Psoas muscle (tissue), 7 donors: ENCODE measurements at regions not wholly inside any gene's neighbourhood (a gene's known extent, or its start where the extent isn't known, plus 50 kb on each side); places are given as distances from the start of the nearest gene placed in this dataset.

ENCODE experiments used
- ATAC-seq, 4 donors: fragments of 200-7000 bp; cut with Tn5 transposase; one replicate each; pipeline ENCODE4 v1.9.1; 2020; ENCODE audit warnings: moderate library complexity in 3 of 4, mild to moderate bottlenecking in 2 of 4
- DNase-seq, 2 donors: peaks; one replicate each; pipeline ENCODE4 v3.0.0-alpha.2; 2020
- H3K27ac ChIP-seq: fragments of 200-600 bp; one replicate; pipeline ENCODE4 v1.8.0; 2022
- H3K27me3 ChIP-seq, 3 donors: fragments of 200-600 bp in 1 of 3; one replicate each; pipeline versions ENCODE4 v1.6.1 to v1.8.0; 2013 to 2022; ENCODE audit warnings: low read length in 2 of 3, mild to moderate bottlenecking in 2 of 3, moderate library complexity in 1 of 3; ENCODE audit not compliant: insufficient read depth in 3 of 3
- H3K36me3 ChIP-seq, 2 donors: fragments of 200-600 bp in 1 of 2; one replicate each; pipeline versions ENCODE4 v1.6.1 to v1.8.0; 2013 to 2022; ENCODE audit warnings: low read depth in 1 of 2, mild to moderate bottlenecking in 1 of 2, moderate library complexity in 1 of 2; ENCODE audit not compliant: insufficient read depth in 1 of 2
- H3K4me1 ChIP-seq: fragments of 200-600 bp; one replicate; pipeline ENCODE4 v1.8.0; 2022
- H3K4me3 ChIP-seq: fragments of 200-600 bp; one replicate; pipeline ENCODE4 v1.8.0; 2022; ENCODE audit warnings: mild to moderate bottlenecking
- H3K9me3 ChIP-seq: fragments of 200-600 bp; one replicate; pipeline ENCODE4 v1.8.0; 2022
- CTCF ChIP-seq: fragments of 200-600 bp; IDR thresholded peaks from one replicate; pipeline ENCODE4 v1.8.0; 2022; ENCODE audit warnings: antibody characterized with exemption
- WGBS, 3 donors: extraction: QIAGEN DNeasy Blood & Tissue Kit; methylation state at CpG; one replicate each; pipeline versions ENCODE4 v1.1.6 to v1.1.7; 2013; 5-methylcytosine and 5-hydroxymethylcytosine counted together
- intact Hi-C, 2 donors: fragments of 100-400 bp; cut with DNase I; formaldehyde crosslinking; loops; one replicate each; pipeline versions ENCODE4 v1.11.0 to v1.14.2; 2022
- donor health status: healthy with polysubstance abuse.
- donor health status: DM: no; HTN: no; CAD: no; lungs with moderate emphysema.
- donor health status: Bipolar disorder and iron deficiency.
- donor health status: healthy.
- donor health status: DM: yes; HTN: yes; CAD: no.
- donor health status: DM: no; HTN: no; CAD: no.
- donor health status: DM: yes; HTN: yes; CAD: no.

- WGBS, 3 donors = 30 to 59% (median 50%) methylated on average over 4 of the region's 4 CpGs
- DNase-seq (no peak), ATAC-seq (no peak)
- no peaks in the 10 kb centered on the region for H3K4me1 ChIP-seq
- TF ChIP-seq CTCF = no peak
- no peak overlapping the region for H3K4me3 ChIP-seq
- no peaks in the 10 kb centered on the region for H3K36me3 ChIP-seq
- no peaks in the 10 kb centered on the region for H3K9me3 ChIP-seq
- intact Hi-C loops = no loop called here
- no peaks in the 10 kb centered on the region for H3K27me3 ChIP-seq
- H3K27ac ChIP-seq = no peak overlapping the region
These were observed 313.8 kb upstream of the TEX13C start for GRCh38 chrX:125005863-125006262.

DNA sequence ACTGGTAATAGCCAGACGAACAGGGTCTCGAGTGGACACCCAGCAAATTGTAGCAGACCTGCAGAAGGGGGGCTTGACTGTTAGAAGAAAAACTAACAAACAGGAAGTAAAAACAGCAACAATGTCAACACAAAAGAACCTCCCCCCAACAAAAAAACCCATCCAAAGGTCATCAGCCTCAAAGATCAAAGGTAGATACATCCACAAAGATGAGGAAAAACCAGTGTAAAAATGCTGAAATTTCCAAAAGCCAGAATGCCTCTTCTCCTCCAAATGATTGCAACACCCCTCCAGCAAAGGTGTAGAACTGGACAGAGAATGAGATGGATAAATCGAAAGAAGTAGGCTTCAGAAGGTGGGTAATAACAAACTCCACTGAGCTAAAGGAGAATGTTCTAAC, 313.0 kb upstream of the TEX13C start:
- H3K9me3 ChIP-seq = no peaks in the 10 kb centered on the region
- WGBS, 3 donors = 73 to 85% (median 82%) methylated on average over 3 of the region's 3 CpGs
- H3K27ac ChIP-seq = no peak overlapping the region
- DNase-seq (peak in 1 of 2 donors; percentile 18), ATAC-seq (no peak)
- H3K4me3 ChIP-seq = no peak overlapping the region
- TF ChIP-seq CTCF = no peak
- intact Hi-C loops = no loop called here
- H3K4me1 ChIP-seq = no peaks in the 10 kb centered on the region
- H3K27me3 ChIP-seq = no peaks in the 10 kb centered on the region
- H3K36me3 ChIP-seq = no peaks in the 10 kb centered on the region

DNA sequence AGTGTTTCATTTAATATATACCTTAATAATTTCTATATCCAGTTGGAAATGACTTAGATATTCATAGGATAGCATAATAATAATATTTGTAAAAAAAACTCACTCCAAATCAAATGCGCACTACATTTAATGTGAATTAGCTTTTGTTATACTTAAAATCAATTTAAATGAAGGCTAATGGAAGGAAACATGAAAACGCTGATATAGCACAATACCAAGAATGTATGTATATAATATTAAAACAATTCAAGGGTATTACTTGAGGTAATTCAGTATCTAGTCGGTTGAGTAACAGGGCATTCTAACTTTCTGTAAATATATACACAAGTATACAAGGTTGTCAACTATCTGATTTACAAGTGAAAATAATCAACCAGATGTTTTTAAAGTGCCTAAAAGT, 307.1 kb upstream of the TEX13C start:
- no peak for TF ChIP-seq CTCF
- H3K27me3 ChIP-seq = no peaks in the 10 kb centered on the region
- H3K36me3 ChIP-seq = no peaks in the 10 kb centered on the region
- no peaks in the 10 kb centered on the region for H3K4me1 ChIP-seq
- peaks cover 3% of the 10 kb centered on the region for H3K9me3 ChIP-seq
- ATAC-seq (no peak), DNase-seq (no peak)
- no peak overlapping the region for H3K27ac ChIP-seq
- no peak overlapping the region for H3K4me3 ChIP-seq
- WGBS, 3 donors = 77 to 92% (median 89%) methylated on average over 3 of the region's 3 CpGs
- intact Hi-C loops = no loop called here

DNA sequence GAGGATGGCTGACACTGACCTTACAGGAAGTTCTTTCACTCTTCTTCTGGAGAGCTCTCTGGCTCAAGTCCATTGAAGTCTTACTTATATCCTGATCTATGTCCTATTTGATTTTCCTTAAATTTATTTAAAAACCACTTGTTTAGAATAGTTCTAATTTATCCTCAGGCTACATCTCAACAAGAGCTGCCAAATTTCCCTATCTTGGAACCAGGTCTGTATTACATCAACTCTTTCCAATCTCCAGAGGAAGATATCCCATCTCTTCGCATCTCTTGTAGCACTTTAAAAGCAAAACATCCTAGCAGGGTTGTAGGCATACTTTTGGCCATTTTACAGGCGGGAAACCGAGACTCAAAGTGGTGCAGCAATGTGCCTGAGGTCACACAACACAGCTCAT, 290.5 kb upstream of the TEX13C start:
- intact Hi-C loops = no loop called here
- H3K27me3 ChIP-seq = no peaks in the 10 kb centered on the region
- H3K4me1 ChIP-seq = no peaks in the 10 kb centered on the region
- TF ChIP-seq CTCF = no peak
- H3K4me3 ChIP-seq = no peak overlapping the region
- 57 to 83% (median 78%) methylated on average over 3 of the region's 3 CpGs for WGBS, 3 donors
- DNase-seq (no peak), ATAC-seq (no peak)
- no peaks in the 10 kb centered on the region for H3K9me3 ChIP-seq
- H3K27ac ChIP-seq = no peak overlapping the region
- H3K36me3 ChIP-seq = no peaks in the 10 kb centered on the region
